WI38 (cell line): ENCODE measurements at regions not wholly inside any gene's neighbourhood (a gene's known extent, or its start where the extent isn't known, plus 50 kb on each side); places are given as distances from the start of the nearest gene placed in this dataset.
"Not testable (repeated sequence)": the region's sequence is repeated elsewhere in the genome, so short reads cannot be mapped to it uniquely, and the experiment has no call there.

Experiments used
- H3K4me3 ChIP-seq: 2 replicates; pipeline ENCODE4 v1.5.1; 2011; ENCODE audit warnings: low read depth, mild to moderate bottlenecking, control low read depth, low read length
- TF ChIP-seq, protein P1 (sequence below): IDR thresholded peaks from 2 replicates; pipeline ENCODE4 v1.5.1; 2012; ENCODE audit warnings: low read depth, mild to moderate bottlenecking, control low read depth, low read length

DNA sequence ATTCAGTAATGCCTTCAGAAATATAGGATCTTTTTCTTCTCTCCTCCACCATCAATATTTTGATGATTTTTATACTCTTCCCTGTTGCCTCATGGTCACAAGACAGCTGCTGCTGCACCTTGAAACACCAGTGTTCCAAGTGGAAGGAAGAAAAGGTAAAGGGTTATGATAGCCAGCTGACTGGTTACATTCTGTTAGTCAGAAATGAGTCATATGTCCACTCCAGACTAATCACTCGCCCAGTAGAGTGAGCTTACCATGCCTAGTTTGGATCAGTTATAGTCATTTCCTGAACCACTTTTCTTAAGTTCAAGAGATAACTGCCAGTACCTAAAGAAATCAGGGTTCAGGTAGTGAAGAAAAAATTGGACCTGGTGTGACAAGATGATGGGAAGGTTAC is 532.3 kb upstream of the SMIM31 start:
- no peak overlapping the region for H3K4me3 ChIP-seq
- TF ChIP-seq, protein P1, sequence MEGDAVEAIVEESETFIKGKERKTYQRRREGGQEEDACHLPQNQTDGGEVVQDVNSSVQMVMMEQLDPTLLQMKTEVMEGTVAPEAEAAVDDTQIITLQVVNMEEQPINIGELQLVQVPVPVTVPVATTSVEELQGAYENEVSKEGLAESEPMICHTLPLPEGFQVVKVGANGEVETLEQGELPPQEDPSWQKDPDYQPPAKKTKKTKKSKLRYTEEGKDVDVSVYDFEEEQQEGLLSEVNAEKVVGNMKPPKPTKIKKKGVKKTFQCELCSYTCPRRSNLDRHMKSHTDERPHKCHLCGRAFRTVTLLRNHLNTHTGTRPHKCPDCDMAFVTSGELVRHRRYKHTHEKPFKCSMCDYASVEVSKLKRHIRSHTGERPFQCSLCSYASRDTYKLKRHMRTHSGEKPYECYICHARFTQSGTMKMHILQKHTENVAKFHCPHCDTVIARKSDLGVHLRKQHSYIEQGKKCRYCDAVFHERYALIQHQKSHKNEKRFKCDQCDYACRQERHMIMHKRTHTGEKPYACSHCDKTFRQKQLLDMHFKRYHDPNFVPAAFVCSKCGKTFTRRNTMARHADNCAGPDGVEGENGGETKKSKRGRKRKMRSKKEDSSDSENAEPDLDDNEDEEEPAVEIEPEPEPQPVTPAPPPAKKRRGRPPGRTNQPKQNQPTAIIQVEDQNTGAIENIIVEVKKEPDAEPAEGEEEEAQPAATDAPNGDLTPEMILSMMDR, result no peak

DNA sequence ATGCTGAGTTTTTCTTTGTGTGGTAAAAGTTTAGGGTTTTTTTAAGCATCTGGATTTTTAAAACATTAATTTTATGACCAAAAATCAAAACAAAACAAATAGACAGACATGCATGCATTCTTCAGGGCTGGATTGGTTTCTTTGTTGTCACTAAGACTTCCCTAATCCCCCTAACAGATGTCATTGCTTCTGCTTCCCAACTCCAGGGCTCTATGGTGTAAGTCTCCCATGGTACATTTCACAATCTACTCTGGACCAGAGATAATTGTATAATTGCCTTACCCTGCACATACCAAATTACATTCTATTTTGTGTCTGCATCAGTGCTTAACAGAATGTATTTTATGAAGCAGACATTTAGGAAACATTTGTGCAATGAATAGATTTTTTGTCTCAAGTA is 529.1 kb upstream of the SMIM31 start:
- TF ChIP-seq, protein P1, result no peak
- H3K4me3 ChIP-seq, result no peak overlapping the region

DNA sequence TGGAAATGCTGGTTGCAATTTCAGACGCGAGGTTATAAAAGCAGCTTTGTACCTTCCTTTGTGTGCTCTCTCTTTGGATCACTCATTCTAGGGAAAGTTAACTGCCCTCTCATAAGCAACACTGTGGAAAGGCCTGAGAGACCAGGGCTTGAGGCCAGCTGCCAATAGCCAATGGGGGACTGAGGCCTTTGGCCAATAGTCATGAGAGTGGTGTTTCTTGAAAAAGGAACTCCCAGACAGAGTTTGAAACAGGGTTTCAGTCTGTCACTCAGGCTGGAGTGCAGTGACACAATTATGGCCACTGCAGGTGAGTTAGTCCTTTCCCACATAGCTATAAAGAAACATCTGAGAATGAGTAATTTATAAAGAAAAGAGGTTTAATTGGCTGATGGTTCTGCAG is 524.7 kb upstream of the SMIM31 start:
- TF ChIP-seq, protein P1, result no peak
- H3K4me3 ChIP-seq, result no peak overlapping the region

DNA sequence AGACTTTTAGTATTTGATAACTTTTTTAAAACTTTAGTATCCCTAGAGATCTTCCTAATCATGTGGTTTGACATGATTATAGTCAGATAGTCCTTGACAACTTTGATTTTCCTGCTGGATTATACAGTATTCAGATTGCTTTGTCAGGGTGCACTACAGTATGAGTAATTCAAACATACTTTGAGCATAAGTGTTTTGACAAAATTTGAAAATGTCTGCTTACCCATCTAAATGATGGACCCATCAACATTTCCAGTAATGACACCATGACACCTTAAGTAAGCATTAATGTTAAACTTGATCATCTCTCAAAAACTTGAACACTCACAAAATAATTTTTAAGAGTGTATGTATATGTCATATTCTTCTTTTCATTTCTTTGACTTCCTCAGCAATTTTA is 514.5 kb upstream of the SMIM31 start:
- TF ChIP-seq, protein P1, result no peak
- no peak overlapping the region for H3K4me3 ChIP-seq

DNA sequence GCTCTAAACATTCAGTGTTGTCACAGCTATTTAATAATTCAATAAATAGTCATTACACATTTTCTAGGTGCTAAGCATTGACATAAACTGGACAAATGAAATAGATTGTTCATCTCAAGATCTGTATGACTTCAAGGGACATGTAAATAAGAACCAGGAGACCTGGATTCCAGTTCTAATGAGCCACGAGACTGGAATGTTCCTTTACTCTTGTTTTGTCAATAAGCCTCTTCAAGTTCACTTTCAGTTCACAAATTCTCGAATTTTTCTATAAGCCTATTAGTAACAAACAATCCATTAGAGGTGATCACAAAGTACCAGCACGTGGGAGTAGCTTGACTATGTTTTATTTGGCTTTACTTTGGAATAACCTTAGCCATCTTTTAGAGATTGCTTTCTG is 514.0 kb upstream of the SMIM31 start:
- H3K4me3 ChIP-seq, result no peak overlapping the region
- TF ChIP-seq, protein P1, result no peak

DNA sequence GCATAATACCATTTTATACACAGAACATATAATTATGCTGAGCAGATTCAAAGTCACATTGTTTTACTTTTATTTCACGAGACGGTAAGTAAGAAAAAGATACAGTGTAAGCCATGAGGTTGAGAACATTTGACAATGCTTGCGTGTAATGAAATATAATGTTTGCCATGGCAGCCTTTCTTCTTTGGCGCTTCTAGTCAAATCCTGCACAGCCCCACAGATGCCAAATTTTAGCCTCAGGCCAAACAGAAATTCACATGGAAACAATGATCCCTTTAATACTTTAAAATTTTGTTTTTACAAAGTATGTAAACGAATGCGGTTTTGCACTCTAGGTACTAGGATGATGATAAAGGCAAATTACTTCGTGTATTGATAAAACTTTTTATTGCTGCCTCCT is 502.7 kb upstream of the SMIM31 start:
- TF ChIP-seq, protein P1, result no peak
- no peak overlapping the region for H3K4me3 ChIP-seq

DNA sequence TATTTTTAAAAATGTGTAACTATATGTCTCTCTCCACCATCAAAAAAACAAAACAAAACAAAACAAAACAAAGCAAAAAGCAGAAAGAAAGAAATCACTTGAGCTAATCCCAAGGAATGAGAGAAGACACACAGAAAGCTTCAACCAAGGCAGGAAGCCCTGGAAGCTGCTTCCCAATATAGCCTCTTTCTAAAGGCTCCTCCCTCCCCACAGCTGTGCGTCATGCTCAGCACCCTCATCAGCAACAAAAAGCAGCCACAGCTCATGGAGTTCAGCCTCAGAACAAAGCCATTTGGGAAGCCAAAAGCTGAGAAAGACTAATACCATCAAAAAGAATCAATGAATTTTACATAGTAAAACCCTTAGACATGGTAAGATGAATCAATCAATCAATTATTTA is 501.6 kb upstream of the SMIM31 start:
- TF ChIP-seq, protein P1, result no peak

DNA sequence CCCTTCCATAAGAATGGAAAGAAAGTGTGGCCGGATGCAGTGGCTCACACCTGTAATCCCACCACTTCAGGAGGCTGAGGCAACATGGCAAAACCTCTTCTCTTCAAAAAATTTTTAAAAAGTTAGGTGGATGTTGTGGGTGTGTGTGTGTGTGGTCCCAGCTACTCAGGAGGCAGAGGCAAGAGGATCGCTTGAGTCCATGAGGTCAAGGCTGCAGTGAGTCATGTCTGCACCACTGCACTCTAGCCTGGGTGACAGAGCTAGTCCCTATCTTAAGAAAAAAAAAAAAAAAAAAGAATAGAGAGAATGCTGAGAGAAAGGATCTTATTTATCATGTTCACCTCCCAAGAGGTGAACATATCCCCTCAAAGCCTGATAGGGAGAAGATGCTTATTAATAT is 492.1 kb upstream of the SMIM31 start:
- TF ChIP-seq, protein P1, result no peak
- no peak overlapping the region for H3K4me3 ChIP-seq

More for the DNA sequence above, 501.6 kb upstream of the SMIM31 start:
- H3K4me3 ChIP-seq, result no peak overlapping the region

DNA sequence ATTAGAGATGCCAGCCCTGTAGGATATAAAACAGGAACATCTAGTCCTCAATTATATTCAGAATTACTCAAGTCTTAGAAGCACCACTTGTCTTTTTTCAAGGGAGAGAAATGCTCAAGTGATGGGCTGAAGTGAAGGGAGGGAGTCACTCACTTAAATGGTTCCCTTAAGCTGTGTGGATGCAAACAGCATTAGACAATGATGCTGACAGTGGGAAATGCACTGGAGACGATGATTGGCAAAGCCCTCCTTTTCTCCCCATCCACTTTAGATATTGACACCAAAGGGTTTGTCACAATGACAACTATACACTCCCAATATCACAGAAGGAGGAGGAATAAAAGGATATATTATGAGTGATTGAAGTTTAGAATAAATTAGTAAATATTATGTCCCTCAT is 491.4 kb upstream of the SMIM31 start:
- not testable (repeated sequence) for H3K4me3 ChIP-seq

DNA sequence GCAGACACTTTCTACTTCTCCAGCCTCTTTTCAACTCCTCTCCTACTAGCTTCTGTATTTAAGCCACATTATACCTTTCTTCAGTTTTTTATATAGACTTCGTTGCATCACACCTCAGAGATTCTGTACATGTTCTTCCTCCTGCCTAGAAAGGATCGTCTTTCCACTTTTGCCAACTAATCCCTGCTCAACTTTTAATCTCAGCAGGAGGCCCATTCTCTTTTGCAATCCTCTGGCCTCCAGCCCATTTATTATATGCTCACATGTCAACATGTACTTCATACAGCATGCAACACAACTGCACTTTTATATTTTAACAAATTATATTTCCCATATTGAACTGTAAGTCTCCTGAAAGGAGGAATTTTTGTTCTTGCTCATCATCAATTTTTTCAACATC is 476.5 kb upstream of the SMIM31 start:
- not testable (repeated sequence) for H3K4me3 ChIP-seq
